ENCODE measurements at regions not wholly inside any gene's neighbourhood (a gene's known extent, or its start where the extent isn't known, plus 50 kb on each side); places are given as distances from the start of the nearest gene placed in this dataset.

DNA sequence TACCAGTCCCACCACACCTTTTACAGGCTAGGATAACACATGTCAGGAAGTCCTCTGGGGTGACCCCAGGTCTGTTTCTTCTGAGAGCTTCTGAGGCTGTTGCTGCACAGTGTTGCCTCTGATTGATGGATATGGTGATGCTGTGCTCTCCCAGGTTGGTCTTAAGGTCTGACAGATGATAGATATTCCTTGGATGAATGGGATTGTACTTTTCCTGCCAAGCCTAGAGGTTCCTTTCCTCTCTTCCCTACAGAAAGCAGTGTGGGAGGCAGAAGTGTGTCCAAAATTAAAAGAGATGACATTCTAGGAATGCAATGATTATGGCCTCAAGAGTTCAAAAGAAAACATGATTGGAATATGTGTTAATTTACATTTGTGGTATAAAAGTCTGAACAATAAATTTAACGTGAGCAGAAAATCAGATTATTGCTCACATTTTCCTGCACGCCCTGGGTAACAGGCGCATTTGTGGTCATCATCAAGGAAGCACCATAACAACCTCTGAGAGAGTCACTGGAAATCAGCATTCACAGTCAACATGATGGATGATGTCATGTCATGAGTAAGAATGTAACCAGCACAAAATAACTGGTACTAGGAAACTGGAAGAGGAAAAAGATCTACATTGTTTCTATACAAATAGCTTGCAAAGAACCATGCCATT, 73.7 kb downstream of the BBS10 start:
- TF ChIP-seq EZH2 (IDR thresholded peaks at IDR 0.05; ENCODE audit: borderline replicate concordance, low read length) = no peak
- TF ChIP-seq, protein P1, sequence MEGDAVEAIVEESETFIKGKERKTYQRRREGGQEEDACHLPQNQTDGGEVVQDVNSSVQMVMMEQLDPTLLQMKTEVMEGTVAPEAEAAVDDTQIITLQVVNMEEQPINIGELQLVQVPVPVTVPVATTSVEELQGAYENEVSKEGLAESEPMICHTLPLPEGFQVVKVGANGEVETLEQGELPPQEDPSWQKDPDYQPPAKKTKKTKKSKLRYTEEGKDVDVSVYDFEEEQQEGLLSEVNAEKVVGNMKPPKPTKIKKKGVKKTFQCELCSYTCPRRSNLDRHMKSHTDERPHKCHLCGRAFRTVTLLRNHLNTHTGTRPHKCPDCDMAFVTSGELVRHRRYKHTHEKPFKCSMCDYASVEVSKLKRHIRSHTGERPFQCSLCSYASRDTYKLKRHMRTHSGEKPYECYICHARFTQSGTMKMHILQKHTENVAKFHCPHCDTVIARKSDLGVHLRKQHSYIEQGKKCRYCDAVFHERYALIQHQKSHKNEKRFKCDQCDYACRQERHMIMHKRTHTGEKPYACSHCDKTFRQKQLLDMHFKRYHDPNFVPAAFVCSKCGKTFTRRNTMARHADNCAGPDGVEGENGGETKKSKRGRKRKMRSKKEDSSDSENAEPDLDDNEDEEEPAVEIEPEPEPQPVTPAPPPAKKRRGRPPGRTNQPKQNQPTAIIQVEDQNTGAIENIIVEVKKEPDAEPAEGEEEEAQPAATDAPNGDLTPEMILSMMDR (conservative IDR thresholded peaks at IDR 0.05 in 1 of 2, IDR thresholded peaks at IDR 0.05 in 1 of 2; ENCODE audit: extremely low read depth in 1 of 2, insufficient read depth in 1 of 2, low read depth in 1 of 2, low read length in 2 of 2) = no peak

Measured in mammary epithelial cell (primary cell).